RWPE2 (cell line): ENCODE measurements at regions not wholly inside any gene's neighbourhood (a gene's known extent, or its start where the extent isn't known, plus 50 kb on each side); places are given as distances from the start of the nearest gene placed in this dataset.

ENCODE experiments used
- ATAC-seq: fragments of 200-7000 bp; cut with Tn5 transposase; 3 replicates; pipeline ENCODE4 v1.9.1; 2021; ENCODE audit warnings: low read depth
- DNase-seq: peaks from one replicate; pipeline ENCODE4 v3.0.0-alpha.2; 2020; ENCODE audit warnings: low spot score
- H3K27ac ChIP-seq: fragments of 450-650 bp; 2 replicates; pipeline ENCODE4 v1.5.1; 2017; ENCODE audit warnings: mild to moderate bottlenecking; ENCODE audit not compliant: poor library complexity, severe bottlenecking
- H3K27me3 ChIP-seq: fragments of 250-450 bp; sonication (Bioruptor Pico); 2 replicates; pipeline ENCODE4 v1.5.1; 2021; ENCODE audit warnings: mild to moderate bottlenecking, moderate library complexity; ENCODE audit not compliant: insufficient read depth, poor library complexity, severe bottlenecking
- H3K36me3 ChIP-seq: fragments of 250-450 bp; sonication (Bioruptor Pico); 2 replicates; pipeline ENCODE4 v1.5.1; 2020; ENCODE audit warnings: low read depth, mild to moderate bottlenecking, moderate library complexity
- H3K4me1 ChIP-seq: fragments of 250-450 bp; sonication (Bioruptor Pico); 2 replicates; pipeline ENCODE4 v1.5.1; 2021; ENCODE audit warnings: mild to moderate bottlenecking, moderate library complexity; ENCODE audit not compliant: insufficient read depth, poor library complexity, severe bottlenecking
- H3K4me3 ChIP-seq: fragments of 250-450 bp; sonication (Bioruptor Pico); 2 replicates; pipeline ENCODE4 v1.5.1; 2021; ENCODE audit warnings: mild to moderate bottlenecking, moderate library complexity; ENCODE audit not compliant: severe bottlenecking
- H3K9me3 ChIP-seq: fragments of 250-450 bp; sonication (Bioruptor Pico); 2 replicates; pipeline ENCODE4 v1.5.1; 2021; ENCODE audit warnings: mild to moderate bottlenecking, moderate library complexity; ENCODE audit not compliant: severe bottlenecking
- CTCF ChIP-seq: fragments of 450-650 bp; IDR thresholded peaks from one replicate; pipeline ENCODE4 v1.5.1; 2017; ENCODE audit warnings: mild to moderate bottlenecking, moderate library complexity; ENCODE audit not compliant: poor library complexity, severe bottlenecking

DNA sequence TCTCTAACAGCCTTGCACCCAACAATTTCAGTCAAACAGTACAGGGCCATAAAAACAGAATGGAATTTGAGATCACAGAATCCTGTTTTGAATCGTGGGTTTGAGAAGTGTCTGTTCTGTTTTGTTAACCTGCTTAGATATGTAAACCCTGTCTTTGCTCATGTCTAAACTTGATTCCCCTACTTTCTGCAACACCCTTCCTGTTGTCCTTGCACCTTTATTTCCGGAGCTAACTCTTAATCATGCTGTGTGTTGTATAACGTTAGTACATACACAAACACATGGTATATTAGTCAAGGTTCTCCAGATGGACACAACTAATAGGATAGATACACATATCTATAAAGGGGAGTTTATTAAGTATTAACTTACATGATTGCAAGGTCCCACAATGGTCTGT is 2229.2 kb upstream of the C9orf72 start:
- Histone ChIP-seq H3K9me3 (no peaks in the 10 kb centered on the region), H3K27ac (no peak overlapping the region), H3K27me3 (no peaks in the 10 kb centered on the region), H3K4me3 (no peak overlapping the region), H3K4me1 (peaks cover 31% of the 10 kb centered on the region), H3K36me3 (no peaks in the 10 kb centered on the region)
- DNase-seq (no peak), ATAC-seq (no peak)
- TF ChIP-seq CTCF, result no peak

DNA sequence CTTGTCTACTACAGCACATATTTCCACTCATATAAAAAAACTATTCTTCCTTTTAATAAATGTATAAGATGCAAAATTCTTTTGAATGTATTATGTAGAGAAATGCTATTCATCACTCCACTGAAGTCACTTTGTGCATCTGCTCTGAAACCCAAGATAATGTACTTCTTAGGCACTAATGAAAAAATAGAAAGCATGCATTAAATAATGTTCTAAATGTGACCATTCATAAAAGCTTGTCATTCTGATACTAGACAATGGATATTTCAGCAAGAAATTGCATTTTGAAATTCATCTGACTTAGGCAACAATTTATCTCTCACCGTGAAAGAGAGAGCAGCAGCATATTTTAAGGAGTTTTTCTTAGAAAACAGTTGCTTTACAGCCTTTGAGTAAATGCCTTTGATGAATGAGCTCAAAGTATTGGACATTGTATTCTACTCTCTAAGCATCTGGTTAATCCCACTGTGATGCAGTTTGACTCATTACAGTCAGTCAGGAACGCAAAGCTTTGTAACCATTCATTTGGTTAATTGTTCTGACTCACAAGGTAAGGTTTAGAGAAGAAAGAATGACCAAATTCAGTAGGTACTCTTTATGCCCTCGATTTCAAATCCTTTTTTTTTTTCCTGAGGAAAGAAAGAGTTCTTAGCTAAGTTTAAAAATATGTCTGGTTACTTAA is 2233.8 kb upstream of the C9orf72 start:
- no peaks in the 10 kb centered on the region for H3K27me3 ChIP-seq
- DNase-seq (no peak), ATAC-seq (peak; percentile 99)
- H3K9me3 ChIP-seq, result peaks cover 5% of the 10 kb centered on the region
- no peak overlapping the region for H3K4me3 ChIP-seq
- H3K4me1 ChIP-seq, result peaks cover 9% of the 10 kb centered on the region
- H3K36me3 ChIP-seq, result no peaks in the 10 kb centered on the region
- H3K27ac ChIP-seq, result peak overlapping the region; percentile 39
- no peak for TF ChIP-seq CTCF

- no peak overlapping the region for H3K27ac ChIP-seq
- no peak overlapping the region for H3K4me3 ChIP-seq
- no peaks in the 10 kb centered on the region for H3K4me1 ChIP-seq
- ATAC-seq, result no peak
- no peaks in the 10 kb centered on the region for H3K36me3 ChIP-seq
- TF ChIP-seq CTCF, result no peak
- peaks cover 3% of the 10 kb centered on the region for H3K9me3 ChIP-seq
- no peaks in the 10 kb centered on the region for H3K27me3 ChIP-seq
- no peak for DNase-seq
Measured at GRCh38 chr9:29816954-29817703, 2243.8 kb upstream of the C9orf72 start.

- DNase-seq (no peak), ATAC-seq (no peak)
- Histone ChIP-seq H3K27ac (no peak overlapping the region), H3K27me3 (no peaks in the 10 kb centered on the region), H3K4me3 (no peak overlapping the region), H3K9me3 (peaks cover 3% of the 10 kb centered on the region), H3K4me1 (no peaks in the 10 kb centered on the region), H3K36me3 (no peaks in the 10 kb centered on the region)
- TF ChIP-seq CTCF, result no peak
Measured at GRCh38 chr9:29822458-29822857, 2249.2 kb upstream of the C9orf72 start.

GRCh38 chr9:29826421-29826820 is 2253.1 kb upstream of the C9orf72 start:
- H3K27me3 ChIP-seq, result no peaks in the 10 kb centered on the region
- no peak overlapping the region for H3K4me3 ChIP-seq
- DNase-seq, result no peak
- H3K4me1 ChIP-seq, result no peaks in the 10 kb centered on the region
- ATAC-seq, result no peak
- TF ChIP-seq CTCF, result no peak
- no peaks in the 10 kb centered on the region for H3K36me3 ChIP-seq
- no peak overlapping the region for H3K27ac ChIP-seq
- H3K9me3 ChIP-seq, result no peaks in the 10 kb centered on the region
